ENCODE measurements at regions not wholly inside any gene's neighbourhood (a gene's known extent, or its start where the extent isn't known, plus 50 kb on each side); places are given as distances from the start of the nearest gene placed in this dataset.

GRCh38 chr5:125398466-125398865 is 652.0 kb upstream of the ZNF608 start:
- Histone ChIP-seq H3K9me3 (no peaks in the 10 kb centered on the region), H3K4me1 (no peaks in the 10 kb centered on the region), H3K36me3 (no peaks in the 10 kb centered on the region), H3K4me3 (no peak overlapping the region), H3K27ac (no peak overlapping the region), H3K27me3 (ENCODE audit: low read depth) (no peaks in the 10 kb centered on the region)
- DNase-seq (no peak), ATAC-seq (no peak)
- no peak for TF ChIP-seq CTCF (IDR thresholded peaks at IDR 0.05)
- intact Hi-C loops (cut with DNase I), result no loop called here

GRCh38 chr5:125399885-125400284 is 653.4 kb upstream of the ZNF608 start:
- ATAC-seq (no peak), DNase-seq (no peak)
- no peak for TF ChIP-seq CTCF (IDR thresholded peaks at IDR 0.05)
- H3K9me3 ChIP-seq, result no peaks in the 10 kb centered on the region
- no peak overlapping the region for H3K4me3 ChIP-seq
- no peaks in the 10 kb centered on the region for H3K36me3 ChIP-seq
- H3K27me3 ChIP-seq (ENCODE audit: low read depth), result no peaks in the 10 kb centered on the region
- H3K4me1 ChIP-seq, result no peaks in the 10 kb centered on the region
- intact Hi-C loops (cut with DNase I), result no loop called here
- H3K27ac ChIP-seq, result no peak overlapping the region

- no peaks in the 10 kb centered on the region for H3K27me3 ChIP-seq (ENCODE audit: low read depth)
- no peaks in the 10 kb centered on the region for H3K36me3 ChIP-seq
- TF ChIP-seq CTCF (IDR thresholded peaks at IDR 0.05), result no peak
- H3K9me3 ChIP-seq, result no peaks in the 10 kb centered on the region
- intact Hi-C loops (cut with DNase I), result no loop called here
- ATAC-seq, result no peak
- DNase-seq, result no peak
- H3K4me3 ChIP-seq, result no peak overlapping the region
- H3K4me1 ChIP-seq, result no peaks in the 10 kb centered on the region
- H3K27ac ChIP-seq, result no peak overlapping the region
Observed at GRCh38 chr5:125401724-125402622, 655.5 kb upstream of the ZNF608 start.

- TF ChIP-seq CTCF (IDR thresholded peaks at IDR 0.05), result no peak
- Histone ChIP-seq H3K9me3 (no peaks in the 10 kb centered on the region), H3K36me3 (no peaks in the 10 kb centered on the region), H3K27me3 (ENCODE audit: low read depth) (no peaks in the 10 kb centered on the region), H3K4me1 (no peaks in the 10 kb centered on the region), H3K27ac (no peak overlapping the region), H3K4me3 (no peak overlapping the region)
- intact Hi-C loops (cut with DNase I), result no loop called here
- no peak for ATAC-seq
- DNase-seq, result no peak
Observed at GRCh38 chr5:125402787-125403186, 656.3 kb upstream of the ZNF608 start.

- intact Hi-C loops (cut with DNase I), result no loop called here
- no peak for TF ChIP-seq CTCF (IDR thresholded peaks at IDR 0.05)
- H3K36me3 ChIP-seq, result no peaks in the 10 kb centered on the region
- H3K9me3 ChIP-seq, result no peaks in the 10 kb centered on the region
- ATAC-seq (no peak), DNase-seq (no peak)
- no peak overlapping the region for H3K27ac ChIP-seq
- no peak overlapping the region for H3K4me3 ChIP-seq
- H3K27me3 ChIP-seq (ENCODE audit: low read depth), result no peaks in the 10 kb centered on the region
- no peaks in the 10 kb centered on the region for H3K4me1 ChIP-seq
Observed at GRCh38 chr5:125404056-125404455, 657.6 kb upstream of the ZNF608 start.
